GM12878 (cell line): ENCODE measurements at regions not wholly inside any gene's neighbourhood (a gene's known extent, or its start where the extent isn't known, plus 50 kb on each side); places are given as distances from the start of the nearest gene placed in this dataset.
A peak's percentile ranks its signal among the peaks of the same experiment; 100 is the strongest.

ENCODE experiments used
- ATF3 ChIP-seq: IDR thresholded peaks from 2 replicates; pipeline ENCODE4 v1.6.1; 2011; ENCODE audit warnings: low read depth, mild to moderate bottlenecking, low read length, moderate library complexity, borderline replicate concordance; ENCODE audit errors: extremely low read depth
- ATF7 ChIP-seq: fragments of 450-650 bp; IDR thresholded peaks from 2 replicates; pipeline ENCODE4 v1.6.1; 2016; ENCODE audit warnings: low read depth, mild to moderate bottlenecking
- CBX3 ChIP-seq: fragments of 200-600 bp; sonication (generic); IDR thresholded peaks from 2 replicates; pipeline ENCODE4 v1.6.1; 2016; ENCODE audit warnings: low read depth, borderline replicate concordance
- CHD2 ChIP-seq: IDR thresholded peaks from 2 replicates; pipeline ENCODE4 v1.6.1; 2011; ENCODE audit warnings: low read depth, low read length, improper control_type of control experiment, borderline replicate concordance
- FOS ChIP-seq: IDR thresholded peaks from 3 replicates; pipeline ENCODE4 v1.6.1; 2011; ENCODE audit warnings: borderline replicate concordance; ENCODE audit not compliant: insufficient read length; ENCODE audit errors: extremely low read depth
- HCFC1 ChIP-seq: fragments of 150-350 bp; IDR thresholded peaks from 2 replicates; pipeline ENCODE4 v1.6.1; 2014; ENCODE audit warnings: low read length
- HDAC2 ChIP-seq: fragments of 200-600 bp; sonication (generic); IDR thresholded peaks from 2 replicates; pipeline ENCODE4 v1.6.1; 2017
- IKZF2 ChIP-seq, 2 experiments: fragments of 450-650 bp; IDR thresholded peaks; 2 replicates each; pipeline ENCODE4 v1.6.1; 2017; ENCODE audit warnings: mild to moderate bottlenecking in 2 of 2, moderate library complexity in 2 of 2
- JUNB ChIP-seq: IDR thresholded peaks from 2 replicates; pipeline ENCODE4 v1.6.1; 2016; ENCODE audit warnings: antibody characterized with exemption, mild to moderate bottlenecking
- KAT2A ChIP-seq: conservative IDR thresholded peaks from 2 replicates; pipeline ENCODE4 v1.6.1; 2011; ENCODE audit warnings: low read depth, low read length; ENCODE audit not compliant: control insufficient read depth
- MEF2A ChIP-seq: IDR thresholded peaks from 2 replicates; pipeline ENCODE4 v1.6.1; 2011; ENCODE audit warnings: low read depth, mild to moderate bottlenecking, low read length, moderate library complexity; ENCODE audit not compliant: insufficient read depth
- MTA2 ChIP-seq: fragments of 450-650 bp; IDR thresholded peaks from 2 replicates; pipeline ENCODE4 v1.6.1; 2016; ENCODE audit warnings: low read depth, mild to moderate bottlenecking, moderate library complexity
- MYC ChIP-seq: IDR thresholded peaks from 2 replicates; pipeline ENCODE4 v1.6.1; 2011; ENCODE audit warnings: mild to moderate bottlenecking, low read length, moderate library complexity, inconsistent platforms; ENCODE audit not compliant: insufficient read depth, insufficient replicate concordance, insufficient read length, severe bottlenecking
- NFIC ChIP-seq: IDR thresholded peaks from 2 replicates; pipeline ENCODE4 v1.6.1; 2012; ENCODE audit warnings: low read depth, mild to moderate bottlenecking, inconsistent platforms, low read length, moderate library complexity
- NFYA ChIP-seq: IDR thresholded peaks from 2 replicates; pipeline ENCODE4 v1.6.1; 2011; ENCODE audit warnings: low read depth, mild to moderate bottlenecking, low read length, improper control_type of control experiment, borderline replicate concordance
- PAX8 ChIP-seq: fragments of 450-650 bp; IDR thresholded peaks from 2 replicates; pipeline ENCODE4 v1.6.1; 2017; ENCODE audit warnings: mild to moderate bottlenecking, moderate library complexity
- POLR2A ChIP-seq: IDR thresholded peaks from 2 replicates; pipeline ENCODE4 v1.6.1; 2011; ENCODE audit warnings: low read depth, mild to moderate bottlenecking, low read length
- SPI1 ChIP-seq: IDR thresholded peaks from 2 replicates; pipeline ENCODE4 v1.6.1; 2011; ENCODE audit warnings: low read depth, mild to moderate bottlenecking, low read length, moderate library complexity, borderline replicate concordance; ENCODE audit not compliant: insufficient read depth
- SREBF2 ChIP-seq: IDR thresholded peaks from 2 replicates; pipeline ENCODE4 v1.6.1; 2012; ENCODE audit warnings: mild to moderate bottlenecking, low read length
- TCF12 ChIP-seq: IDR thresholded peaks from 2 replicates; pipeline ENCODE4 v1.6.1; 2011; ENCODE audit warnings: low read depth, mild to moderate bottlenecking, low read length
- ZNF207 ChIP-seq: fragments of 450-650 bp; IDR thresholded peaks from 2 replicates; pipeline ENCODE4 v1.6.1; 2014; ENCODE audit warnings: antibody characterized with exemption, mild to moderate bottlenecking, borderline replicate concordance
- TF ChIP-seq, protein P1 (sequence below): fragments of 450-650 bp; IDR thresholded peaks from 2 replicates; pipeline ENCODE4 v1.6.1; 2016; ENCODE audit warnings: mild to moderate bottlenecking, moderate library complexity, borderline replicate concordance
- TF ChIP-seq, protein P2 (sequence below): IDR thresholded peaks from 2 replicates; pipeline ENCODE4 v1.6.1; 2012; ENCODE audit warnings: low read length, inconsistent platforms
- TF ChIP-seq, protein P3 (sequence below): fragments of 450-650 bp; IDR thresholded peaks from 2 replicates; pipeline ENCODE4 v1.6.1; 2017; ENCODE audit warnings: antibody characterized with exemption, mild to moderate bottlenecking, moderate library complexity

DNA sequence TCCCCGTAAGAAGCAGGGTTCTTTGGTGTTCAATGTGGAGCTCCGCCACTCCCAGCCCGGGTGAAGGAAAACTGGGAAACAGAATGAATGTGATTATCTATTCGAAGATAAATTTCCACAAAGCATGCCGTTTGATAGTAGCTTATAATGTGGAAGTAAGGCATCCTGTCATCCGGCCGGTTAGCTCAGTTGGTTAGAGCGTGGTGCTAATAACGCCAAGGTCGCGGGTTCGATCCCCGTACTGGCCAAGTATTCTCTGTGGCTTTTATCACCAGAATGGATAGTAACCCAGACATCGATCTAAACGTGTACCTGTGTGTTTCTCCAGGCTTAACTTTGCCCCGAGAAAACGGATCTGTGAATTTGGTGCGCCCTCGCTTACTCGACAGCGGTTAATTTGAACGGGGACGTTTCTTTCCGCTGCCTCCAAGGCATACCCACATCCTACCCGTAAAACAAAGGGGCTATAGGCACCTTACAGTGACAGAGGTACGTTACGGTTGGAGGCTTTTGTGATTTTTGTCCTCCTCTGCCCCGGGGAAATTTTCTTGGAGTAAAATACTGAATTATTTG, 215.2 kb upstream of the ZNF184 start (continued):
- TF ChIP-seq, protein P1, sequence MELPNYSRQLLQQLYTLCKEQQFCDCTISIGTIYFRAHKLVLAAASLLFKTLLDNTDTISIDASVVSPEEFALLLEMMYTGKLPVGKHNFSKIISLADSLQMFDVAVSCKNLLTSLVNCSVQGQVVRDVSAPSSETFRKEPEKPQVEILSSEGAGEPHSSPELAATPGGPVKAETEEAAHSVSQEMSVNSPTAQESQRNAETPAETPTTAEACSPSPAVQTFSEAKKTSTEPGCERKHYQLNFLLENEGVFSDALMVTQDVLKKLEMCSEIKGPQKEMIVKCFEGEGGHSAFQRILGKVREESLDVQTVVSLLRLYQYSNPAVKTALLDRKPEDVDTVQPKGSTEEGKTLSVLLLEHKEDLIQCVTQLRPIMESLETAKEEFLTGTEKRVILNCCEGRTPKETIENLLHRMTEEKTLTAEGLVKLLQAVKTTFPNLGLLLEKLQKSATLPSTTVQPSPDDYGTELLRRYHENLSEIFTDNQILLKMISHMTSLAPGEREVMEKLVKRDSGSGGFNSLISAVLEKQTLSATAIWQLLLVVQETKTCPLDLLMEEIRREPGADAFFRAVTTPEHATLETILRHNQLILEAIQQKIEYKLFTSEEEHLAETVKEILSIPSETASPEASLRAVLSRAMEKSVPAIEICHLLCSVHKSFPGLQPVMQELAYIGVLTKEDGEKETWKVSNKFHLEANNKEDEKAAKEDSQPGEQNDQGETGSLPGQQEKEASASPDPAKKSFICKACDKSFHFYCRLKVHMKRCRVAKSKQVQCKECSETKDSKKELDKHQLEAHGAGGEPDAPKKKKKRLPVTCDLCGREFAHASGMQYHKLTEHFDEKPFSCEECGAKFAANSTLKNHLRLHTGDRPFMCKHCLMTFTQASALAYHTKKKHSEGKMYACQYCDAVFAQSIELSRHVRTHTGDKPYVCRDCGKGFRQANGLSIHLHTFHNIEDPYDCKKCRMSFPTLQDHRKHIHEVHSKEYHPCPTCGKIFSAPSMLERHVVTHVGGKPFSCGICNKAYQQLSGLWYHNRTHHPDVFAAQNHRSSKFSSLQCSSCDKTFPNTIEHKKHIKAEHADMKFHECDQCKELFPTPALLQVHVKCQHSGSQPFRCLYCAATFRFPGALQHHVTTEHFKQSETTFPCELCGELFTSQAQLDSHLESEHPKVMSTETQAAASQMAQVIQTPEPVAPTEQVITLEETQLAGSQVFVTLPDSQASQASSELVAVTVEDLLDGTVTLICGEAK, result peak; percentile 76; the same call in 1 of the 2 replicates
- TF ChIP-seq KAT2A (no peak), JUNB (no peak), SPI1 (no peak), POLR2A (no peak), CHD2 (no peak), MYC (no peak), HCFC1 (no peak), PAX8 (no peak), CBX3 (no peak), NFYA (no peak), FOS (no peak), IKZF2 (IDR thresholded peaks at IDR 0.05) (peak; percentile 61 to 76), SREBF2 (peak; percentile 91), MTA2 (no peak), ZNF207 (0 out of 2 replicates have a peak, but pooled peaks have one; percentile 60), ATF7 (peak; percentile 90), MEF2A (0 out of 2 replicates have a peak, but pooled peaks have one; percentile 52), ATF3 (no peak), TCF12 (0 out of 2 replicates have a peak, but pooled peaks have one; percentile 5), NFIC (peak; percentile 53; the same call in 1 of the 2 replicates), HDAC2 (no peak)
- TF ChIP-seq, protein P2, sequence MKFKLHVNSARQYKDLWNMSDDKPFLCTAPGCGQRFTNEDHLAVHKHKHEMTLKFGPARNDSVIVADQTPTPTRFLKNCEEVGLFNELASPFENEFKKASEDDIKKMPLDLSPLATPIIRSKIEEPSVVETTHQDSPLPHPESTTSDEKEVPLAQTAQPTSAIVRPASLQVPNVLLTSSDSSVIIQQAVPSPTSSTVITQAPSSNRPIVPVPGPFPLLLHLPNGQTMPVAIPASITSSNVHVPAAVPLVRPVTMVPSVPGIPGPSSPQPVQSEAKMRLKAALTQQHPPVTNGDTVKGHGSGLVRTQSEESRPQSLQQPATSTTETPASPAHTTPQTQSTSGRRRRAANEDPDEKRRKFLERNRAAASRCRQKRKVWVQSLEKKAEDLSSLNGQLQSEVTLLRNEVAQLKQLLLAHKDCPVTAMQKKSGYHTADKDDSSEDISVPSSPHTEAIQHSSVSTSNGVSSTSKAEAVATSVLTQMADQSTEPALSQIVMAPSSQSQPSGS, result peak; percentile 59; the same call in 1 of the 2 replicates
- TF ChIP-seq, protein P3, sequence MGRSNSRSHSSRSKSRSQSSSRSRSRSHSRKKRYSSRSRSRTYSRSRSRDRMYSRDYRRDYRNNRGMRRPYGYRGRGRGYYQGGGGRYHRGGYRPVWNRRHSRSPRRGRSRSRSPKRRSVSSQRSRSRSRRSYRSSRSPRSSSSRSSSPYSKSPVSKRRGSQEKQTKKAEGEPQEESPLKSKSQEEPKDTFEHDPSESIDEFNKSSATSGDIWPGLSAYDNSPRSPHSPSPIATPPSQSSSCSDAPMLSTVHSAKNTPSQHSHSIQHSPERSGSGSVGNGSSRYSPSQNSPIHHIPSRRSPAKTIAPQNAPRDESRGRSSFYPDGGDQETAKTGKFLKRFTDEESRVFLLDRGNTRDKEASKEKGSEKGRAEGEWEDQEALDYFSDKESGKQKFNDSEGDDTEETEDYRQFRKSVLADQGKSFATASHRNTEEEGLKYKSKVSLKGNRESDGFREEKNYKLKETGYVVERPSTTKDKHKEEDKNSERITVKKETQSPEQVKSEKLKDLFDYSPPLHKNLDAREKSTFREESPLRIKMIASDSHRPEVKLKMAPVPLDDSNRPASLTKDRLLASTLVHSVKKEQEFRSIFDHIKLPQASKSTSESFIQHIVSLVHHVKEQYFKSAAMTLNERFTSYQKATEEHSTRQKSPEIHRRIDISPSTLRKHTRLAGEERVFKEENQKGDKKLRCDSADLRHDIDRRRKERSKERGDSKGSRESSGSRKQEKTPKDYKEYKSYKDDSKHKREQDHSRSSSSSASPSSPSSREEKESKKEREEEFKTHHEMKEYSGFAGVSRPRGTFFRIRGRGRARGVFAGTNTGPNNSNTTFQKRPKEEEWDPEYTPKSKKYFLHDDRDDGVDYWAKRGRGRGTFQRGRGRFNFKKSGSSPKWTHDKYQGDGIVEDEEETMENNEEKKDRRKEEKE, result no peak
